Prostate gland (tissue), 2 donors: ENCODE measurements at regions not wholly inside any gene's neighbourhood (a gene's known extent, or its start where the extent isn't known, plus 50 kb on each side); places are given as distances from the start of the nearest gene placed in this dataset.

Experiments
- DNase-seq: peaks from one replicate; pipeline ENCODE4 v3.0.0-alpha.2; 2019; ENCODE audit warnings: low spot score
- H3K27ac ChIP-seq, 2 donors: fragments of 200-600 bp; sonication (generic); 2 replicates each; pipeline ENCODE4 v1.5.1; 2017 to 2019
- H3K27me3 ChIP-seq: fragments of 200-600 bp; sonication (generic); replicated peaks from 2 replicates; pipeline ENCODE4 v1.5.1; 2019; ENCODE audit not compliant: insufficient read depth
- H3K36me3 ChIP-seq, 2 donors: fragments of 200-600 bp; sonication (generic); 1 replicate in 1 of 2; 2 replicates in 1 of 2; pipeline versions ENCODE4 v1.5.1 to v1.8.1; 2017 to 2019
- H3K4me1 ChIP-seq: fragments of 200-600 bp; sonication (generic); replicated peaks from 2 replicates; pipeline ENCODE4 v1.5.1; 2019
- H3K4me3 ChIP-seq, 2 donors: fragments of 200-600 bp; sonication (generic); 2 replicates each; pipeline ENCODE4 v1.5.1; 2017 to 2019
- H3K9me3 ChIP-seq: fragments of 200-600 bp; sonication (generic); 2 replicates; pipeline ENCODE4 v1.5.1; 2017
- POLR2A ChIP-seq: fragments of 450-650 bp; IDR thresholded peaks from one replicate; pipeline ENCODE4 v1.6.1; 2016; ENCODE audit warnings: antibody characterized with exemption, mild to moderate bottlenecking
- POLR2AphosphoS5 ChIP-seq: sonication (generic); formaldehyde crosslinking; IDR thresholded peaks from one replicate; pipeline ENCODE4 v1.6.1; 2017; ENCODE audit warnings: antibody characterized with exemption
- WGBS: methylation state at CpG from one replicate; pipeline ENCODE4 v1.1.5; 2018; 5-methylcytosine and 5-hydroxymethylcytosine counted together
- intact Hi-C: fragments of 100-400 bp; cut with DNase I; formaldehyde crosslinking; loops from one replicate; pipeline ENCODE4 v1.14.2; 2022
- TF ChIP-seq, protein P1 (sequence below), 4 experiments: fragments of 200-600 bp in 2 of 4; fragments of 450-650 bp in 2 of 4; sonication (generic) in 2 of 4; IDR thresholded peaks; 1 replicate in 3 of 4; 2 replicates in 1 of 4; pipeline ENCODE4 v1.5.1; 2016 to 2019; ENCODE audit warnings: antibody characterized with exemption in 4 of 4, mild to moderate bottlenecking in 2 of 4, moderate library complexity in 2 of 4

GRCh38 chr10:52645187-52645758 is 127.3 kb downstream of the MBL2 start:
- H3K36me3 ChIP-seq, result no peaks in the 10 kb centered on the region
- no peak overlapping the region for H3K4me3 ChIP-seq
- TF ChIP-seq, protein P1, sequence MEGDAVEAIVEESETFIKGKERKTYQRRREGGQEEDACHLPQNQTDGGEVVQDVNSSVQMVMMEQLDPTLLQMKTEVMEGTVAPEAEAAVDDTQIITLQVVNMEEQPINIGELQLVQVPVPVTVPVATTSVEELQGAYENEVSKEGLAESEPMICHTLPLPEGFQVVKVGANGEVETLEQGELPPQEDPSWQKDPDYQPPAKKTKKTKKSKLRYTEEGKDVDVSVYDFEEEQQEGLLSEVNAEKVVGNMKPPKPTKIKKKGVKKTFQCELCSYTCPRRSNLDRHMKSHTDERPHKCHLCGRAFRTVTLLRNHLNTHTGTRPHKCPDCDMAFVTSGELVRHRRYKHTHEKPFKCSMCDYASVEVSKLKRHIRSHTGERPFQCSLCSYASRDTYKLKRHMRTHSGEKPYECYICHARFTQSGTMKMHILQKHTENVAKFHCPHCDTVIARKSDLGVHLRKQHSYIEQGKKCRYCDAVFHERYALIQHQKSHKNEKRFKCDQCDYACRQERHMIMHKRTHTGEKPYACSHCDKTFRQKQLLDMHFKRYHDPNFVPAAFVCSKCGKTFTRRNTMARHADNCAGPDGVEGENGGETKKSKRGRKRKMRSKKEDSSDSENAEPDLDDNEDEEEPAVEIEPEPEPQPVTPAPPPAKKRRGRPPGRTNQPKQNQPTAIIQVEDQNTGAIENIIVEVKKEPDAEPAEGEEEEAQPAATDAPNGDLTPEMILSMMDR (IDR thresholded peaks at IDR 0.05), result no peak
- TF ChIP-seq POLR2A (no peak), POLR2AphosphoS5 (no peak)
- no peaks in the 10 kb centered on the region for H3K4me1 ChIP-seq
- WGBS, result 77% methylated on average over 4 of the region's 4 CpGs
- H3K9me3 ChIP-seq, result no peaks in the 10 kb centered on the region
- DNase-seq, result no peak
- H3K27ac ChIP-seq, result no peak overlapping the region
- intact Hi-C loops, result loop anchor here (10.0 kb wide), 2 partner anchors 80 to 130 kb away; partner anchors contain the start of gene MBL2
- no peaks in the 10 kb centered on the region for H3K27me3 ChIP-seq

DNA sequence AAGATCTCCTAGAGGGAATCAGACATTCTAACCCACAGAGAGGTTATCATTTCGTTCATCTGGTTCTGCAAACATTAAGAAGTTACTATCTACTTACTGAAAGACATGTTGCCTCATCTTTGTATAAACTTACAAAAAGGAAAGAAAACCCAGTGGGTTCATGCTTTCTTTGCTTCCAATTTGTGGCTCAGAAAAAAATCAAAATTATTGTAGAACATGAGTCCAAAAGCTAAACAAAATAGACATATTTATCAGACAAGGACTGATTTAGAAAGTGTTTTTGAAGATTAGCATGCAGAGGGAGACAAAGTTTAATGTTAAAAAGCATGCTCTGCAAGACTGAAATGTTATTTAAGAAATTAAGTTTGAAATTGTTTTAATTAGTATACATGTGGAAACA is 123.1 kb downstream of the MBL2 start:
- no peaks in the 10 kb centered on the region for H3K36me3 ChIP-seq
- H3K9me3 ChIP-seq, result no peaks in the 10 kb centered on the region
- no peaks in the 10 kb centered on the region for H3K4me1 ChIP-seq
- WGBS, result 62% methylated on average over 1 of the region's 1 CpG
- TF ChIP-seq POLR2AphosphoS5 (no peak), POLR2A (no peak)
- TF ChIP-seq, protein P1 (IDR thresholded peaks at IDR 0.05), result no peak
- intact Hi-C loops, result loop anchor here (10.0 kb wide), 2 partner anchors 75 to 125 kb away; partner anchors contain the start of gene MBL2
- no peak for DNase-seq
- H3K4me3 ChIP-seq, result no peak overlapping the region
- no peak overlapping the region for H3K27ac ChIP-seq
- H3K27me3 ChIP-seq, result no peaks in the 10 kb centered on the region

GRCh38 chr10:52650873-52651272 is 121.7 kb downstream of the MBL2 start:
- no peak overlapping the region for H3K27ac ChIP-seq

GRCh38 chr10:52651293-52651692 is 121.3 kb downstream of the MBL2 start:
- no peaks in the 10 kb centered on the region for H3K36me3 ChIP-seq
- 56% methylated on average over 3 of the region's 3 CpGs for WGBS
- intact Hi-C loops, result no loop called here
- H3K9me3 ChIP-seq, result no peaks in the 10 kb centered on the region
- no peaks in the 10 kb centered on the region for H3K27me3 ChIP-seq
- TF ChIP-seq, protein P1 (IDR thresholded peaks at IDR 0.05), result no peak
- no peak for TF ChIP-seq POLR2A
- no peak for TF ChIP-seq POLR2AphosphoS5
- H3K27ac ChIP-seq, result no peak overlapping the region
- H3K4me3 ChIP-seq, result no peak overlapping the region
- DNase-seq, result no peak
- H3K4me1 ChIP-seq, result no peaks in the 10 kb centered on the region

More at GRCh38 chr10:52650873-52651272, 121.7 kb downstream of the MBL2 start:
- Histone ChIP-seq H3K4me1 (no peaks in the 10 kb centered on the region), H3K9me3 (no peaks in the 10 kb centered on the region), H3K27me3 (no peaks in the 10 kb centered on the region), H3K36me3 (no peaks in the 10 kb centered on the region), H3K4me3 (no peak overlapping the region)
- intact Hi-C loops, result no loop called here
- DNase-seq, result no peak
- no peak for TF ChIP-seq POLR2A
- no peak for TF ChIP-seq POLR2AphosphoS5
- TF ChIP-seq, protein P1 (IDR thresholded peaks at IDR 0.05), result no peak
- 91% methylated on average over 4 of the region's 4 CpGs for WGBS
